Activated CD4-positive, alpha-beta T cell treated with anti-CD3 and anti-CD28 coated beads for 36 hours (primary cell): ENCODE measurements at regions not wholly inside any gene's neighbourhood (a gene's known extent, or its start where the extent isn't known, plus 50 kb on each side); places are given as distances from the start of the nearest gene placed in this dataset.
"Not testable (repeated sequence)": the region's sequence is repeated elsewhere in the genome, so short reads cannot be mapped to it uniquely, and the experiment has no call there.

Experiments
- ATAC-seq: fragments of 200-7000 bp; cut with Tn5 transposase; one replicate; pipeline ENCODE4 v1.10.0; 2021; ENCODE audit warnings: mild to moderate bottlenecking, moderate library complexity
- CTCF ChIA-PET: fragments of 350-600 bp; sonication (Branson Sonifier 250); formaldehyde crosslinking; loops from one replicate; lab custom pipeline; 2021; ENCODE audit warnings: antibody characterized with exemption; lab: Charles Lee
- POLR2A ChIA-PET: fragments of 350-600 bp; sonication (Branson Sonifier 250); formaldehyde crosslinking; loops from one replicate; lab custom pipeline; 2021; ENCODE audit warnings: antibody characterized with exemption, inconsistent platforms; lab: Charles Lee
- DNase-seq: peaks from one replicate; pipeline ENCODE4 v3.0.0-alpha.2; 2020
- H3K27ac Mint-ChIP-seq: one replicate; pipeline ENCODE4 v1.8.0; 2021; ENCODE audit warnings: mixed read lengths
- H3K27me3 Mint-ChIP-seq: one replicate; pipeline ENCODE4 v1.8.0; 2021; ENCODE audit warnings: mixed read lengths
- H3K36me3 Mint-ChIP-seq: one replicate; pipeline ENCODE4 v1.8.0; 2021; ENCODE audit warnings: low read depth, mixed read lengths
- H3K4me1 Mint-ChIP-seq: one replicate; pipeline ENCODE4 v1.8.0; 2021; ENCODE audit warnings: mixed read lengths
- H3K4me3 Mint-ChIP-seq: one replicate; pipeline ENCODE4 v1.8.0; 2021; ENCODE audit warnings: mild to moderate bottlenecking, moderate library complexity, mixed read lengths
- H3K9me3 Mint-ChIP-seq: one replicate; pipeline ENCODE4 v1.8.0; 2021; ENCODE audit warnings: low read depth, mixed read lengths
- intact Hi-C, 2 experiments: fragments of 100-400 bp; cut with DNase I in 1 of 2; cut with micrococcal nuclease in 1 of 2; formaldehyde crosslinking; loops; one replicate each; pipeline versions ENCODE4 v1.14.2 to v1.15.1; 2022 to 2024; cut with DNase I, micrococcal nuclease

DNA sequence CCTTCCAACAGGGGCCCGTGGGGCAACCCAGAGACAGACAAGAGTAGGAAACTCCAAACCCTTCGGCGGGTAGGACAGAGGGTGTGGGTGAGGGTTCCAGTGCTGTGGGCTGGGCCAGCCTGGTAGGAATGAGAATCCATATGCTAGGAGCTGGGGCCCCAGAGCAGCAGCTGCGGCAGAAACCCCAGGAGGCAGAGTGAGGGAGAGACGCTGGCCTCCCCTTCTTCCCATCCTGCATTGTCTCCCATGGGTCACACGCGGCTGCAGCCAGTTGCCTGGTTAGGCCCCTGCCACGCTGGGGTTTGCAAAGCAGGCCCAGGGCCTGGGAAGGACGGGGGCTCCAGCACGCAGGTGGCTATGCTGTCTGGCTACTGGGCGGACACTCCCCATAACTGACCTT lies 113.1 kb upstream of the CCZ1B start:
- H3K4me3 Mint-ChIP-seq, H3K27me3 Mint-ChIP-seq, CTCF ChIA-PET, H3K36me3 Mint-ChIP-seq, POLR2A ChIA-PET, H3K9me3 Mint-ChIP-seq, H3K4me1 Mint-ChIP-seq, H3K27ac Mint-ChIP-seq, ATAC-seq, DNase-seq: not testable (repeated sequence)
- intact Hi-C loops = loop anchor here in 1 of 2 experiments (10.0 kb wide), 1 partner anchor 344 kb away; the partner anchor contains the start of gene INTS15

DNA sequence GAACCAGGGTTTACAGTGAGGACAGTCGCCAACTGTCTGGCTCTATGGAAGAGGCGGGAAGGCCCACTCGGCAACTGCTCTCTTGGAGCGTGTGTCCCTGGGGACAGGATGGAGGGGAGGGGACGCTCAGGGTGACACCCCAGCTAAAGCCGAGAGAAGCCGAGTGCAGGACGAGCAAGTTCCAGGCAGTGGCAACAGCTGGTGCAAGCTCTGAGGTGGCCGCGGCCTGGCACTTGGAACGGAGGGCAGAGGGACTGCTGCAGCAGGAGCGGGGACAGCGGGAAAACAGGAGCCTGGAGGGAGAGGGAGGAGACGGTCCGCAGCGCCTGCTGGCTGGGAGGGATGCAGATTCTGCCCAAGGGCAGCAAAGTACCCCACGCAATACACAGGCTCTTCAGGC lies 113.8 kb upstream of the CCZ1B start:
- intact Hi-C loops = loop anchor here in 1 of 2 experiments (10.0 kb wide), 1 partner anchor 345 kb away; the partner anchor contains the start of gene INTS15
- CTCF ChIA-PET, ATAC-seq, DNase-seq, H3K4me1 Mint-ChIP-seq, H3K4me3 Mint-ChIP-seq, H3K27ac Mint-ChIP-seq, H3K36me3 Mint-ChIP-seq, H3K9me3 Mint-ChIP-seq, H3K27me3 Mint-ChIP-seq, POLR2A ChIA-PET: not testable (repeated sequence)

DNA sequence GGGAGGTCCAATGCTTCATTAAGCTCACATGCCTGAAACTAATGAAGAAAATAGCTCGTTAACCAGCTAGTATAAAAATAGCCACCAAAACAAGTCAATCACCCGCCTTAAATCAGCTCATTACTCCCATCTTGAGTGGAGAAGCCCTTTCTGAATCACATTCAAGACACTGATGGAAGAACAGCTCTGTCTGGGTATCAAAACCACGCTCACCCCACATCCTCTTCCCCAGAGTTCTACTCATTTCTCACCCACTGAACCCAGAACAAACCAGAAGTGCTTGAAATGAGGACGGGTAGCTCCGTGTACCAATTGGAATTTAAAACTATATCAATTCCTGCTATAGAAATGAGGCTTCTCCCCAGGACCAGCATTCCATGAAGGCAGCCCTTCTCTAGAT lies 120.8 kb upstream of the CCZ1B start:
- intact Hi-C loops, H3K4me1 Mint-ChIP-seq, H3K4me3 Mint-ChIP-seq, CTCF ChIA-PET, ATAC-seq, DNase-seq, H3K27me3 Mint-ChIP-seq, H3K27ac Mint-ChIP-seq, H3K9me3 Mint-ChIP-seq, POLR2A ChIA-PET, H3K36me3 Mint-ChIP-seq: not testable (repeated sequence)

DNA sequence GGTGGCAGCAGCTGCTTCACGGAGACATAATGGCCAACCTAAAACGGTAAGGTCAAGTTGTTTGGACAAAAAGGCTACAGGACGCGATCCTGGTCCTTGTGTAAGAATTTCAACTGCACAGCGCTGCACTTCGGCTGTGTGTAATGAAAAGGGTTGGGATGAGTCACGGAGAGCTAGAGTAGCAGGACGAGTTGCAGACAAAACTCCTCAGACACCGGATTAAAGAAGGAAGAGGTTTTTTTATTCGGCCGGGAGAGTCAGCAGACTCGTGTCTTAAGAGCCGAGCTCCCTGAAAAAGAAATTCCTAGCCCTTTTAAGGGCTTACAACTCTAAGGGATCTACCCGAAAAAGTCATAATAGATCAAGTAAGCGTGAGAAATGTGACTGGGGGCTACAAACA lies 124.2 kb upstream of the CCZ1B start:
- H3K4me3 Mint-ChIP-seq, H3K36me3 Mint-ChIP-seq, H3K27me3 Mint-ChIP-seq, POLR2A ChIA-PET, DNase-seq, CTCF ChIA-PET, H3K4me1 Mint-ChIP-seq, H3K27ac Mint-ChIP-seq, intact Hi-C loops, ATAC-seq, H3K9me3 Mint-ChIP-seq: not testable (repeated sequence)

DNA sequence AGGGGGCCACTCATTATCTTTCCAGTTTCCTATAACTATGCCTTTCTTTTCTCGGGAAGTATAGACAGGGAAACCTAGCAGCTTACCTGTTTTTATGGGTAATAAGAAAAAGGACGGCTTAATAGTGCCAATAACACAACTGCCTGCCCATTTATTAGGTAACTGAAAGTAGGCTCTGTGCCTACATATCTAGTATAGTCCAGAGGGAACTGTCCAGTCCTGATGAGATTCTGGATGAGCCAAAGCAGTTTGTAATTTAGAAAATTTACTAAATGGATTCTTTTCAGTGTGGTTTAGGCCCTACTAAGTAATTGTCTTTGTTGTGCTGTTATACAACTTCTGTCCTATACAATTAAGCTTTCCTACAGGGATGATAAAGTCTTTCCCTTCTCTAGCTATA lies 125.5 kb upstream of the CCZ1B start:
- not testable (repeated sequence) for H3K36me3 Mint-ChIP-seq

DNA sequence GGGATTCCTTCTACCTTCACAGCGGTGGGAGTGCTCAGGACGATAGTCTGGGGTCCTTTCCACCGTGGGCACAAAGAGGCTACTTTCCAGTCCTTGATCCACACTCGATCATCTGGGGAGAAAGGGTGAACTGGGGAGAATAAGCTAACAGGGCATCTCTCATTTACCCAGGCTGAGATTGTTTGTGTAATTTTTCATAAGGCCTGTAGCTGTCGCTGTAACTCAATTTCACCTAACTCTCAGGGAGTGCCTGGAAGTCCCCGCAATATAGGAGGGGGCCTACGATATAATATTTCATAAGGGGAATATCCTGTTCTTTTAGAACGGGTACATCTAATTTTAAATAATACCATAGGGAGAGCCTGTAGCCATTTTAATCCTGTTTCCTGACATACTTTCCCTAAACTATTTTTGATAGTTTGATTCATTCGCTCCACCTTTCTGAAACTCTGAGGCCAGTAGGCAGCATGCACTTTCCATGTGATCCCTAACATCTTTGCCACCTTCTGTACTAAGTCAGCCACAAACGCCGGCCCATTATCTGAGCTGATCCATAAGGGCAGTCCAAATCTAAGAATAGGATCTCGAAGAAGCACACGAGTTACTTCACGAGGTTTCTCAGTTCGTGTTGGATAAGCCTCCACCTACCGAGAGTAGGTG lies 127.2 kb upstream of the CCZ1B start:
- H3K36me3 Mint-ChIP-seq, H3K9me3 Mint-ChIP-seq, POLR2A ChIA-PET: not testable (repeated sequence)

More for the DNA sequence above, 125.5 kb upstream of the CCZ1B start:
- ATAC-seq, H3K4me3 Mint-ChIP-seq, H3K9me3 Mint-ChIP-seq, H3K27me3 Mint-ChIP-seq, intact Hi-C loops, DNase-seq, H3K4me1 Mint-ChIP-seq, POLR2A ChIA-PET, H3K27ac Mint-ChIP-seq: not testable (repeated sequence)
- CTCF ChIA-PET = interaction anchor here (1.2 kb wide), 1 partner anchor 404 kb away, joined by 4 read pairs; no protein-coding TSS in a partner anchor

DNA sequence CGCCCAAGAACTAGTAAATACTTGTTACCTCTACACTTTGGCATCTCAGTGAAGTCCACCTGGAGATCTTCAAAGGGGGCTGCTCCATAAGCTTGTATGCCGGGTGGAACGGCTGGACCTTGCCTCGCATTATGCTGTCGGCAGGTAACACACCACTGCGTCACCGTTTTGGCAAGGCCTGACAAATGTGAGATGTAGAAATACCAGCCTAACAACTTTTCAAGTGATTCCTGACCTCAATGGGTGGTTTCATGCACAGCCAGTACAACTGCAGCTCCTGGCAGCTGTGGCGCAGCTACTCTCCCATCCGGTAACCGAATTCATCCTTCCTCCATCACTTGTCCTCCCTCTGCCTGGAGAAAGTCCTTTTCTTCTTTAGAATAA lies 127.7 kb upstream of the CCZ1B start:
- DNase-seq, POLR2A ChIA-PET, H3K36me3 Mint-ChIP-seq, H3K9me3 Mint-ChIP-seq, H3K4me3 Mint-ChIP-seq, ATAC-seq, H3K27ac Mint-ChIP-seq, H3K27me3 Mint-ChIP-seq, intact Hi-C loops, H3K4me1 Mint-ChIP-seq: not testable (repeated sequence)
- CTCF ChIA-PET = interaction anchor here (1.1 kb wide), 1 partner anchor 455 kb away, joined by 3 read pairs; no protein-coding TSS in a partner anchor

More for the DNA sequence above, 127.2 kb upstream of the CCZ1B start:
- H3K4me3 Mint-ChIP-seq, DNase-seq, H3K27me3 Mint-ChIP-seq, ATAC-seq, H3K4me1 Mint-ChIP-seq, H3K27ac Mint-ChIP-seq, intact Hi-C loops: not testable (repeated sequence)
- CTCF ChIA-PET = interaction anchor here (1.1 kb wide), 1 partner anchor 456 kb away, joined by 3 read pairs; no protein-coding TSS in a partner anchor

DNA sequence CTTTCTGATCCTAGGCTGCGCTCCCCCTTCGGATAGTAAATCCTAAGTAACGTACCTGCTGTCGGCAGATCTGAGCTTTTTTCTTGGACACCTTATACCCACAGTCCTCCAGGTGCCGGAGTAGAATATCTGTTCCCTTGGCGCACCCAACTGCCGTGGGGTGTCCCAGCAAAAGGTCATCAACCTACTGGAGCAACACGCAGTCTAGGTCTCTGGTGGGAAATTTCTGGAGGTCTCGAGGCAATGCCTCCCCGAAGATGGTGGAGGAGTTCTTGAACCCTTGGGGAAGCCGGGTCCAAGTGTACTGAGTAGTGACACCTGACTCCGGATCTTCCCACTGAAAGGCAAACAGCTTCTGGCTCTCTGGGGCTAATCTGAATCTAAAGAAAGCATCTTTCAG lies 129.3 kb upstream of the CCZ1B start:
- H3K4me1 Mint-ChIP-seq, H3K27me3 Mint-ChIP-seq, H3K9me3 Mint-ChIP-seq, H3K4me3 Mint-ChIP-seq, CTCF ChIA-PET, H3K27ac Mint-ChIP-seq, ATAC-seq, POLR2A ChIA-PET, DNase-seq, H3K36me3 Mint-ChIP-seq, intact Hi-C loops: not testable (repeated sequence)

DNA sequence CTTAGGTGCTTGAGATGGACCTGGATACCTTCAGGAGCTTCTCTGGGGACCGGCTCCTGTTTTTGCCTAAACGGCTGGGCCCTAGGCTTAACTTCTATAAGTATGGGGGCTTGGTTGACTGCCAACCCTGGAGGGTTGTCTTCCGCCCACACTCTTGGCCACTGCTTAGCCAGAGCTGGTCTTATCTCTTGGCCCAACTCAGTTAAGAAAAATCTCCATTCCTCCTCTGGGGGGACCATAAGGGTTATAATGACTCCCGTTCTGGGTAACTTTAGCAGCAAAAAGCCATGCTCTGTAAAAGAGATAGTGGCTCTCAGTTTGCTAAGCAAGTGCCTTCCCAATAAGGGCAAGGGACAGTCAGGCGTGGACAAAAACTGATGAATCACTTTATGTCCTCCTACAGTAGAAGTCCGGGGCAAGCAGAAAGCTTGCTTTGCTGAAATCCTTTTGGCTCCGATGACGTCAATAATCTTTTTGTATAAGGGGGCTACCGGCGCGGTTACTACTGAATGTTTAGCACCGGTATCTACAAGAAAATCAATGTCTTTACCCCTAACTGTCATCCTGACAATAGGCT lies 130.0 kb upstream of the CCZ1B start:
- intact Hi-C loops, DNase-seq, H3K36me3 Mint-ChIP-seq, POLR2A ChIA-PET, ATAC-seq, CTCF ChIA-PET, H3K27ac Mint-ChIP-seq, H3K4me1 Mint-ChIP-seq, H3K4me3 Mint-ChIP-seq, H3K27me3 Mint-ChIP-seq, H3K9me3 Mint-ChIP-seq: not testable (repeated sequence)

DNA sequence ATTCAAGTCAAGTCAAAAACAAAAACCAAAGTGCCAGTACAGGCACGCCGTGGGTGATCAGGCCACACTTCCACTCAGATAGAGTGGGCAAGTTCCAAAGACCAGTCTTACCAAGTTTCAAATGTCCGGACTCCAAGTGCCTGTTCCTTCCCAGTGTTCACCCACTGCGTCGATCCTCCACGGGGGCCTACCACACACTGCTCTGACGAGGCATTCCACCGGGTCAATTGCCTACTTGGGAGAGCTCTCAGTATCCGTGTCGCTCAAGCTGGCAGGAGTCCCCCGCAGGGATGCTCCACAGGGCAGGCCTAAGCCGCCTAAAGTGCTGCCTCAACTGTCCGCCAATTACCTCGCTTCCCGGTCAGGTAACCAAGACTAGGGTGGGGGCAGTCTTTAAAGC lies 132.3 kb upstream of the CCZ1B start:
- H3K4me3 Mint-ChIP-seq, ATAC-seq, H3K27me3 Mint-ChIP-seq, DNase-seq, intact Hi-C loops, POLR2A ChIA-PET, H3K4me1 Mint-ChIP-seq, CTCF ChIA-PET, H3K27ac Mint-ChIP-seq, H3K36me3 Mint-ChIP-seq, H3K9me3 Mint-ChIP-seq: not testable (repeated sequence)

DNA sequence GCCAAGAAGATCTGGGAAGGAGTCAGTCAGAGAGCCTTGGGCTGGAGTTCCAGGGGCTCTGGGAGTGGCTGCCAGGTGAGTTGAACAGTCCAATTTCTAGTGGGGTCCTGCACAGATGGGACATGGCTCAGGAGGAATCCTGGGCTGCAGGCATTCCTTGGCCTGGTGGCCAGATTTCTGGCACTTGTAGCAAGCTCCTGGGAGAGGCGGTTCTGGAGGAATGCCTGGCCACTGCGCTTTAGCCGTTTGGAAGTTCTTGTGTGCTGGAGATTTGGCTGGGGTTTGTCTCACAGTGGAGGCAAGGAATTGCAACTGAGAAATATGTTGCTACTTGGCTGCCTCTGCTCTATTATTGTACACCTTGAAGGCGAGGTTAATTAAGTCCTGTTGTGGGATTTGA lies 133.9 kb upstream of the CCZ1B start:
- H3K36me3 Mint-ChIP-seq, POLR2A ChIA-PET, ATAC-seq, H3K9me3 Mint-ChIP-seq, H3K27ac Mint-ChIP-seq, DNase-seq, H3K4me3 Mint-ChIP-seq, CTCF ChIA-PET, H3K4me1 Mint-ChIP-seq, H3K27me3 Mint-ChIP-seq: not testable (repeated sequence)
- intact Hi-C loops = loop anchor here (10.0 kb wide), 2 partner anchors 1255 to 1335 kb away; no protein-coding TSS in a partner anchor

DNA sequence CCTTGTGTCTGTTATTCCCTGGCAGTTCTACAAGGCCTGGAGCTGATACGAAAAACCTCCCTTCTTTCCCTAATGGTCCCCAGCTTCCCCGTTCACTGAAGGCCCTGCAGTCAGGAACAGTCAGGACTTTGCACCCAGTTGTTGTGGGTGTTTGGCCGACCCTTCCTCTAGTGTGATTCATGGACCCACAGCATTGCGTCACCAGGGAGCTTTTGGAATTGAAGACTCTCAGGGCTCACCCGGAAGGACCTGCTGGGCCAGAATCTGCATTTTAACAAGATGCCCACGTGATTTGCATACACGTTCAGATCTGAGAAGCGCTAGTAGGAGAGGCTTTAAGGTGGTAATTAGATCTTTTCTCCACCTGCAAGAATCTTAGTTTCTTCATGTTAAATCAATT lies 136.8 kb upstream of the CCZ1B start:
- CTCF ChIA-PET, H3K36me3 Mint-ChIP-seq, H3K27ac Mint-ChIP-seq, DNase-seq, H3K9me3 Mint-ChIP-seq, ATAC-seq, H3K4me1 Mint-ChIP-seq, H3K4me3 Mint-ChIP-seq, POLR2A ChIA-PET, H3K27me3 Mint-ChIP-seq: not testable (repeated sequence)
- intact Hi-C loops = loop anchor here (10.0 kb wide), 2 partner anchors 1252 to 1332 kb away; no protein-coding TSS in a partner anchor
